ENCODE measurements at regions not wholly inside any gene's neighbourhood (a gene's known extent, or its start where the extent isn't known, plus 50 kb on each side); places are given as distances from the start of the nearest gene placed in this dataset.

DNA sequence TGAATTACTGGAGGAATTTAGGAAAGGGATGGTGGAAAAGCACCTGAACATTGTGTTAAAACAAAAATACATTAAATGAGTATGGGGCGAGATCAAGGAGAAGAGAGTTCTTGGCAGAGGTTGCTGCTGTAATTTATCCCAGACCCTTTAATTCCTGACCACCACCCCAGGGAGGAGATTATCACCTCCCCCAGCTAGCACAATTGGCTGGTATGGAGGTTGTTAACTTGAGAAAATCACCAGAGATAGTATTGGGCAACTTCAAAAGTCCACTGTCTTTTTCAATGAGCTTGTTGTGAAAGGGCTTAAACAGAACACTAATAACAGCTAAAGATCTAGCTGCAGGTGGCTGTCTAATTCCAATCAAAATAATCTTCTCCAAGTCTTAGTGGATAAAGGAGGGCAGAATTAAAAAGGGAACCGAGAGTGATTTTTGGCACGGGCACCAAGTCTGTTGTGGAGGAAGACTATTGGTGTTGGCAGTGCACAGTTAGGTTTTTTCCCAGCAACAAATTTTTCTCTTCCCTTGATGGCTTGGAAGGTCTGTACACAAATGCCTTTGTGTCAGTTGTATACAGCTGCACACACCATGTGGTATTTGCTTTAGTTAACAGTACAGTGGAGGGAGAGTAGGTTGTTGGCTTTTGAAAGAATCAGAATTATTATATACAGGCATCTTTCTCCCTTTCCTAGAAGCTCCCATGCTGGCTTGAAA lies 289.5 kb downstream of the SLC4A3 start:
- no CpG with 5 or more reads among the region's 3 CpGs for WGBS (ENCODE audit: extremely low coverage, insufficient read length, low lambda C conversion rate)

More for the DNA sequence above, 289.5 kb downstream of the SLC4A3 start:
- no peak overlapping the region for H2AFZ ChIP-seq (ENCODE audit: low read length)
- no peak overlapping the region for H3K4ac ChIP-seq (ENCODE audit: low read depth, low read length)
- H3K4me2 ChIP-seq (ENCODE audit: insufficient read depth, insufficient read length, low read length) = no peak overlapping the region
- Mint-ChIP-seq H3K36me3 (ENCODE audit: insufficient read depth in 1 of 3, low read depth in 3 of 3) (no peaks in the 10 kb centered on the region), H3K27me3 (ENCODE audit: low read depth) (no peaks in the 10 kb centered on the region; the same call in 1 of the 2 replicates), H3K4me3 (no peak overlapping the region), H3K9me3 (no peaks in the 10 kb centered on the region), H3K27ac (no peak overlapping the region), H3K4me1 (peaks cover 9 to 22% of the 10 kb centered on the region in 2 experiments)
- TF ChIP-seq, protein P1, sequence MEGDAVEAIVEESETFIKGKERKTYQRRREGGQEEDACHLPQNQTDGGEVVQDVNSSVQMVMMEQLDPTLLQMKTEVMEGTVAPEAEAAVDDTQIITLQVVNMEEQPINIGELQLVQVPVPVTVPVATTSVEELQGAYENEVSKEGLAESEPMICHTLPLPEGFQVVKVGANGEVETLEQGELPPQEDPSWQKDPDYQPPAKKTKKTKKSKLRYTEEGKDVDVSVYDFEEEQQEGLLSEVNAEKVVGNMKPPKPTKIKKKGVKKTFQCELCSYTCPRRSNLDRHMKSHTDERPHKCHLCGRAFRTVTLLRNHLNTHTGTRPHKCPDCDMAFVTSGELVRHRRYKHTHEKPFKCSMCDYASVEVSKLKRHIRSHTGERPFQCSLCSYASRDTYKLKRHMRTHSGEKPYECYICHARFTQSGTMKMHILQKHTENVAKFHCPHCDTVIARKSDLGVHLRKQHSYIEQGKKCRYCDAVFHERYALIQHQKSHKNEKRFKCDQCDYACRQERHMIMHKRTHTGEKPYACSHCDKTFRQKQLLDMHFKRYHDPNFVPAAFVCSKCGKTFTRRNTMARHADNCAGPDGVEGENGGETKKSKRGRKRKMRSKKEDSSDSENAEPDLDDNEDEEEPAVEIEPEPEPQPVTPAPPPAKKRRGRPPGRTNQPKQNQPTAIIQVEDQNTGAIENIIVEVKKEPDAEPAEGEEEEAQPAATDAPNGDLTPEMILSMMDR (conservative IDR thresholded peaks at IDR 0.05) = no peak
- no peak overlapping the region for H2BK12ac ChIP-seq (ENCODE audit: insufficient read length, low read depth, low read length)
- H2BK5ac ChIP-seq (ENCODE audit: insufficient read length, low read length) = no peak overlapping the region
- no peaks in the 10 kb centered on the region for H3K79me2 ChIP-seq (ENCODE audit: insufficient read depth, low read length)
- no peak overlapping the region for H2AK5ac ChIP-seq (ENCODE audit: insufficient read length, low read length)
- H4K91ac ChIP-seq (ENCODE audit: insufficient read length, low read depth, low read length) = no peak overlapping the region
- H2BK120ac ChIP-seq (ENCODE audit: low read depth, low read length, poor library complexity, severe bottlenecking) = no peak overlapping the region
- no peak overlapping the region for H2BK15ac ChIP-seq (ENCODE audit: low read depth, low read length)
- no peak overlapping the region for H4K8ac ChIP-seq (replicated peaks; ENCODE audit: insufficient read length, low read depth, low read length)
- H3K56ac ChIP-seq (ENCODE audit: insufficient read length, low read depth, low read length) = no peak overlapping the region
- H4K5ac ChIP-seq (ENCODE audit: insufficient read length, low read depth, low read length) = no peak overlapping the region
- no peak overlapping the region for H3K14ac ChIP-seq (ENCODE audit: insufficient read depth, low read length)
- no peak overlapping the region for H2BK20ac ChIP-seq (ENCODE audit: low read depth, low read length, poor library complexity, severe bottlenecking)
- H3K23ac ChIP-seq (ENCODE audit: insufficient read length, low read depth, low read length) = no peak overlapping the region
- H4K20me1 ChIP-seq (ENCODE audit: control insufficient read depth, insufficient read depth, insufficient read length) = no peaks in the 10 kb centered on the region
- no peaks in the 10 kb centered on the region for H3K79me1 ChIP-seq (ENCODE audit: insufficient read depth, low read depth, low read length, poor library complexity, severe bottlenecking)
- H3K18ac ChIP-seq (ENCODE audit: insufficient read length, low read depth, low read length) = no peak overlapping the region
- no peaks in the 10 kb centered on the region for H3K9me3 ChIP-seq (ENCODE audit: control insufficient read depth, low read depth, low read length)
- no peaks in the 10 kb centered on the region for H3K27me3 ChIP-seq (ENCODE audit: insufficient read depth, low read length)
- H3T11ph ChIP-seq (ENCODE audit: low read length) = no peak overlapping the region
- H3K27ac ChIP-seq (ENCODE audit: insufficient read length, low read depth, low read length) = no peak overlapping the region
- no peak for DNase-seq
- H3K4me1 ChIP-seq (ENCODE audit: insufficient read depth, low read length) = no peaks in the 10 kb centered on the region
- no peaks in the 10 kb centered on the region for H3K23me2 ChIP-seq (ENCODE audit: insufficient read length, low read depth, low read length, poor library complexity, severe bottlenecking)
- no peak overlapping the region for H3K9ac ChIP-seq (ENCODE audit: extremely low read depth, insufficient read length, low read length)
